IMR-90 (cell line): ENCODE measurements at regions not wholly inside any gene's neighbourhood (a gene's known extent, or its start where the extent isn't known, plus 50 kb on each side); places are given as distances from the start of the nearest gene placed in this dataset.

Experiments
- ATAC-seq: fragments of 200-7000 bp; cut with Tn5 transposase; 2 replicates; pipeline ENCODE4 v1.9.1; 2020; ENCODE audit warnings: low read depth, mild to moderate bottlenecking, moderate library complexity
- BruUV-seq: library from RNA; stranded (reverse); fragments of 400-500 nt; replicated peaks from 2 replicates; lab custom pipeline; 2021; lab: Mats Ljungman, UMichigan
- CTCF ChIA-PET: fragments of 300-600 bp; formaldehyde crosslinking; extraction: SDS; loops from one replicate; lab custom pipeline; 2021; ENCODE audit warnings: antibody characterized with exemption; lab: Yijun Ruan, JAX
- POLR2A ChIA-PET: fragments of 300-600 bp; sonication (Branson Sonifier 250); formaldehyde crosslinking; loops from one replicate; lab custom pipeline; 2022; ENCODE audit warnings: antibody characterized with exemption; ENCODE audit not compliant: unreplicated experiment; lab: Charles Lee
- DNase-seq: peaks from one replicate; pipeline ENCODE4 v3.0.0; 2013
- H2AFZ ChIP-seq: replicated peaks from 2 replicates; pipeline ENCODE3; 2013; ENCODE audit warnings: low read length, mild to moderate bottlenecking; ENCODE audit not compliant: poor library complexity
- H2AK5ac ChIP-seq: 2 replicates; pipeline ENCODE4 v1.6.1; 2013; ENCODE audit warnings: low read depth, low read length, inconsistent platforms
- H2AK9ac ChIP-seq: replicated peaks from 2 replicates; pipeline ENCODE3; 2013; ENCODE audit warnings: mild to moderate bottlenecking, low read depth, low read length, moderate library complexity; ENCODE audit not compliant: poor library complexity
- H2BK120ac ChIP-seq: 2 replicates; pipeline ENCODE4 v1.6.1; 2013; ENCODE audit warnings: low read depth, low read length, inconsistent platforms
- H2BK15ac ChIP-seq: 3 replicates; pipeline ENCODE4 v1.6.1; 2013; ENCODE audit warnings: low read depth, low read length, inconsistent platforms
- H2BK20ac ChIP-seq: 2 replicates; pipeline ENCODE4 v1.6.1; 2013; ENCODE audit warnings: low read depth, mild to moderate bottlenecking, inconsistent platforms, low read length, moderate library complexity
- H2BK5ac ChIP-seq: 2 replicates; pipeline ENCODE4 v1.6.1; 2013; ENCODE audit warnings: mild to moderate bottlenecking, low read depth, low read length, inconsistent platforms; ENCODE audit not compliant: poor library complexity, severe bottlenecking
- H3K14ac ChIP-seq: replicated peaks from 2 replicates; pipeline ENCODE4 v1.6.1; 2013; ENCODE audit warnings: low read depth, low read length, inconsistent platforms
- H3K18ac ChIP-seq: 2 replicates; pipeline ENCODE4 v1.6.1; 2013; ENCODE audit warnings: low read depth, low read length, control low read depth
- H3K23ac ChIP-seq: 2 replicates; pipeline ENCODE4 v1.6.1; 2013; ENCODE audit warnings: low read depth, low read length, inconsistent platforms
- H3K27ac ChIP-seq: 2 replicates; pipeline ENCODE4 v1.5.1; 2013; ENCODE audit warnings: mild to moderate bottlenecking, control low read depth, low read length; ENCODE audit not compliant: insufficient read depth
- H3K27me3 ChIP-seq: 2 replicates; pipeline ENCODE4 v1.6.1; 2013; ENCODE audit warnings: low read length; ENCODE audit not compliant: control insufficient read depth, insufficient read depth
- H3K36me3 ChIP-seq: 2 replicates; pipeline ENCODE4 v1.6.1; 2013; ENCODE audit warnings: low read length, mixed read lengths; ENCODE audit not compliant: control insufficient read depth, insufficient read depth
- H3K4ac ChIP-seq: 2 replicates; pipeline ENCODE4 v1.6.1; 2013; ENCODE audit warnings: low read depth, low read length, inconsistent platforms
- H3K4me1 ChIP-seq: 2 replicates; pipeline ENCODE4 v1.6.1; 2013; ENCODE audit warnings: low read length, mixed read lengths; ENCODE audit not compliant: control insufficient read depth, insufficient read depth
- H3K4me2 ChIP-seq: 2 replicates; pipeline ENCODE4 v1.6.1; 2013; ENCODE audit warnings: low read depth, mild to moderate bottlenecking, control low read depth, low read length, moderate library complexity
- H3K4me3 ChIP-seq: 2 replicates; pipeline ENCODE4 v1.5.1; 2013; ENCODE audit warnings: low read depth, mild to moderate bottlenecking, control low read depth, low read length, moderate library complexity; ENCODE audit not compliant: insufficient read depth
- H3K56ac ChIP-seq: 2 replicates; pipeline ENCODE4 v1.6.1; 2013; ENCODE audit warnings: low read length, inconsistent platforms; ENCODE audit not compliant: insufficient read depth; ENCODE audit errors: extremely low read depth
- H3K79me1 ChIP-seq, 2 experiments: 2 replicates each; pipeline ENCODE4 v1.6.1; 2013; ENCODE audit warnings: low read length in 2 of 2, inconsistent platforms in 1 of 2, low read depth in 1 of 2
- H3K9ac ChIP-seq: 2 replicates; pipeline ENCODE4 v1.6.1; 2013; ENCODE audit warnings: low read depth, low read length, control low read depth
- H3K9me1 ChIP-seq: 2 replicates; pipeline ENCODE4 v1.6.1; 2013; ENCODE audit warnings: low read length, inconsistent platforms; ENCODE audit not compliant: insufficient read depth
- H3K9me3 ChIP-seq: 2 replicates; pipeline ENCODE4 v1.6.1; 2013; ENCODE audit warnings: low read length; ENCODE audit not compliant: control insufficient read depth, insufficient read depth
- H4K20me1 ChIP-seq: 2 replicates; pipeline ENCODE4 v1.6.1; 2013; ENCODE audit warnings: low read length, inconsistent platforms; ENCODE audit not compliant: insufficient read depth
- H4K5ac ChIP-seq: 2 replicates; pipeline ENCODE4 v1.6.1; 2013; ENCODE audit warnings: mild to moderate bottlenecking, low read depth, low read length, control low read depth
- H4K8ac ChIP-seq, 2 experiments: 2 replicates each; pipeline ENCODE4 v1.6.1; 2013; ENCODE audit warnings: low read depth in 2 of 2, low read length in 2 of 2, control low read depth in 1 of 2, inconsistent platforms in 1 of 2
- H4K91ac ChIP-seq: 2 replicates; pipeline ENCODE4 v1.6.1; 2013; ENCODE audit warnings: low read depth, low read length, inconsistent platforms; ENCODE audit not compliant: insufficient read depth
- POLR2A ChIP-seq: IDR thresholded peaks from 2 replicates; pipeline ENCODE4 v1.6.1; 2012; ENCODE audit warnings: mild to moderate bottlenecking, low read depth, low read length
- RCOR1 ChIP-seq: IDR thresholded peaks from 2 replicates; pipeline ENCODE4 v1.6.1; 2012; ENCODE audit warnings: mild to moderate bottlenecking, low read length, improper control_type of control experiment; ENCODE audit not compliant: insufficient replicate concordance
- WGBS, 2 experiments: methylation state at CpG; one replicate each; pipeline versions ENCODE4 v1.1.5 to v1.1.7; 2013; ENCODE audit warnings: missing lambda C conversion rate in 2 of 2; ENCODE audit not compliant: insufficient read length in 1 of 2; ENCODE audit errors: extremely low coverage in 2 of 2; 5-methylcytosine and 5-hydroxymethylcytosine counted together
- dilution Hi-C: fragments of 300-500 bp; cut with HindIII; formaldehyde crosslinking; loops from one replicate; pipeline ENCODE4 v1.14.3; 2018; ENCODE audit warnings: low sequenced_read_pairs; ENCODE audit not compliant: unreplicated experiment
- in situ Hi-C: fragments of 300-500 bp; cut with MboI; formaldehyde crosslinking; loops from 3 replicates; pipeline ENCODE4 v1.14.3; 2019; ENCODE audit warnings: low sequenced_read_pairs, inconsistent platforms, mixed read lengths
- intact Hi-C: fragments of 100-400 bp; cut with micrococcal nuclease; formaldehyde crosslinking; loops from 2 replicates; pipeline ENCODE4 v1.10.0; 2022

DNA sequence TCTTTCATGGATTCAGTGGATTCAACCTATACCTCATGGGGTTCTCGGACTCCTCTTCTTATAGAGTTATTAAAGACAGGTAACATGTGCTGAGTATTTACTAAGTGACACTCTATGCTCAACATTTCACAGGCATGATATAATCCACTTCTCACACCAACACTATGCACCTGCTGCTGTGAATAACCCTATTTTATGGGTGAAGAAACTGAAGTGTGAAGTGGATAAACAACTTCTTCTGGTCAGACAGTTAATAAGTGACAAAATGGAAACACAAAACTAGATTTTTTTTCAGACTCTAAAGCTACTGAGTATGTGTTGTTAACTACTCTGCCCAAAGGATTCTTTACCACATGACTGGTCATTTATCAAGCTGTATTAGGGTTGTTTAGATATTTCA lies 403.5 kb downstream of the DIPK2A start:
- dilution Hi-C loops (no loop called here), in situ Hi-C loops (no loop called here), intact Hi-C loops (no loop called here)
- TF ChIP-seq RCOR1 (no peak), POLR2A (no peak)
- no peak overlapping the region for H3K4ac ChIP-seq
- no peak overlapping the region for H3K27ac ChIP-seq
- H3K18ac ChIP-seq = no peak overlapping the region
- H3K14ac ChIP-seq = no peak overlapping the region
- H3K23ac ChIP-seq = no peak overlapping the region
- H3K9me1 ChIP-seq = no peaks in the 10 kb centered on the region
- no peak for DNase-seq
- no peaks in the 10 kb centered on the region for H3K36me3 ChIP-seq
- ChIA-PET CTCF (no interaction called here), POLR2A (no interaction called here)
- H4K5ac ChIP-seq = no peak overlapping the region
- no peaks in the 10 kb centered on the region for H4K20me1 ChIP-seq
- no peak overlapping the region for H2AK5ac ChIP-seq
- H2AFZ ChIP-seq = no peak overlapping the region
- no TSS peak for BruUV-seq
- H3K27me3 ChIP-seq = no peaks in the 10 kb centered on the region
- H2BK15ac ChIP-seq = no peak overlapping the region
- no peak overlapping the region for H2BK20ac ChIP-seq
- H3K9ac ChIP-seq = no peak overlapping the region
- no peak overlapping the region for H2AK9ac ChIP-seq
- no peak overlapping the region for H3K56ac ChIP-seq
- WGBS, 2 experiments = no CpG with 5 or more reads among the region's 1 CpG
- no peak overlapping the region for H2BK5ac ChIP-seq
- no peak for ATAC-seq
- H3K79me1 ChIP-seq = no peaks in the 10 kb centered on the region
- H2BK120ac ChIP-seq = no peak overlapping the region
- no peaks in the 10 kb centered on the region for H3K4me1 ChIP-seq
- no peak overlapping the region for H3K4me3 ChIP-seq
- H3K9me3 ChIP-seq = no peaks in the 10 kb centered on the region; the same call in 1 of the 2 replicates
- no peak overlapping the region for H4K91ac ChIP-seq
- H3K4me2 ChIP-seq = no peak overlapping the region
- H4K8ac ChIP-seq = no peak overlapping the region
